ENCODE measurements at regions not wholly inside any gene's neighbourhood (a gene's known extent, or its start where the extent isn't known, plus 50 kb on each side); places are given as distances from the start of the nearest gene placed in this dataset.

DNA sequence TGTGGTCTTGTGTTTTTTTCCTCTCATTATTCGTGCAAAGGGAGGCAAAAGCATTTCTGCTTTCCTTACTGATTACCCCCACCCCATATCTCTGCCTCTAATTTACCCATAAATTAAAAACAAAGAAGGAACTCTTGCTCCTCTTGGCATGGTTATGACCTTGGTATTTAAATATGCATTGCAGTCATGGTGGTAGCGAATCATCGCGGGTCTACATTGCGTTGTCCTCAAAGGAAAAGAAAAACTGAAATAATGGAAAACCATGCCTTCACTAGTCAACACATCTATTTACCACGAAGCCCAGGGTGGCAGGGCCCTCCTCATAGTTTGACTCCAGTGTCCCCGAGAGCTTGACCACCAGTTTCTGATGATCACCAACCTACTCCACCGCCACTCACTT, 126.7 kb upstream of the PARP11 start:
- Histone ChIP-seq H3K36me3 (ENCODE audit: control insufficient read depth, insufficient read depth, low read length) (no peaks in the 10 kb centered on the region), H3K4me3 (ENCODE audit: low read depth, low read length) (no peak overlapping the region), H3K27me3 (ENCODE audit: control insufficient read depth, insufficient read depth, low read length) (peaks cover 6% of the 10 kb centered on the region)
- no peak for DNase-seq (ENCODE audit: low read depth)
- TF ChIP-seq, protein P1, sequence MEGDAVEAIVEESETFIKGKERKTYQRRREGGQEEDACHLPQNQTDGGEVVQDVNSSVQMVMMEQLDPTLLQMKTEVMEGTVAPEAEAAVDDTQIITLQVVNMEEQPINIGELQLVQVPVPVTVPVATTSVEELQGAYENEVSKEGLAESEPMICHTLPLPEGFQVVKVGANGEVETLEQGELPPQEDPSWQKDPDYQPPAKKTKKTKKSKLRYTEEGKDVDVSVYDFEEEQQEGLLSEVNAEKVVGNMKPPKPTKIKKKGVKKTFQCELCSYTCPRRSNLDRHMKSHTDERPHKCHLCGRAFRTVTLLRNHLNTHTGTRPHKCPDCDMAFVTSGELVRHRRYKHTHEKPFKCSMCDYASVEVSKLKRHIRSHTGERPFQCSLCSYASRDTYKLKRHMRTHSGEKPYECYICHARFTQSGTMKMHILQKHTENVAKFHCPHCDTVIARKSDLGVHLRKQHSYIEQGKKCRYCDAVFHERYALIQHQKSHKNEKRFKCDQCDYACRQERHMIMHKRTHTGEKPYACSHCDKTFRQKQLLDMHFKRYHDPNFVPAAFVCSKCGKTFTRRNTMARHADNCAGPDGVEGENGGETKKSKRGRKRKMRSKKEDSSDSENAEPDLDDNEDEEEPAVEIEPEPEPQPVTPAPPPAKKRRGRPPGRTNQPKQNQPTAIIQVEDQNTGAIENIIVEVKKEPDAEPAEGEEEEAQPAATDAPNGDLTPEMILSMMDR (IDR thresholded peaks at IDR 0.05; ENCODE audit: insufficient read depth, low read depth, low read length) = no peak
- ChIA-PET CTCF (interaction anchor here (1.1 to 17.0 kb wide), 4 partner anchors 15 to 279 kb away, joined by 3 to 392 read pairs (median 7); no protein-coding TSS in a partner anchor), POLR2A (no interaction called here)

DNA sequence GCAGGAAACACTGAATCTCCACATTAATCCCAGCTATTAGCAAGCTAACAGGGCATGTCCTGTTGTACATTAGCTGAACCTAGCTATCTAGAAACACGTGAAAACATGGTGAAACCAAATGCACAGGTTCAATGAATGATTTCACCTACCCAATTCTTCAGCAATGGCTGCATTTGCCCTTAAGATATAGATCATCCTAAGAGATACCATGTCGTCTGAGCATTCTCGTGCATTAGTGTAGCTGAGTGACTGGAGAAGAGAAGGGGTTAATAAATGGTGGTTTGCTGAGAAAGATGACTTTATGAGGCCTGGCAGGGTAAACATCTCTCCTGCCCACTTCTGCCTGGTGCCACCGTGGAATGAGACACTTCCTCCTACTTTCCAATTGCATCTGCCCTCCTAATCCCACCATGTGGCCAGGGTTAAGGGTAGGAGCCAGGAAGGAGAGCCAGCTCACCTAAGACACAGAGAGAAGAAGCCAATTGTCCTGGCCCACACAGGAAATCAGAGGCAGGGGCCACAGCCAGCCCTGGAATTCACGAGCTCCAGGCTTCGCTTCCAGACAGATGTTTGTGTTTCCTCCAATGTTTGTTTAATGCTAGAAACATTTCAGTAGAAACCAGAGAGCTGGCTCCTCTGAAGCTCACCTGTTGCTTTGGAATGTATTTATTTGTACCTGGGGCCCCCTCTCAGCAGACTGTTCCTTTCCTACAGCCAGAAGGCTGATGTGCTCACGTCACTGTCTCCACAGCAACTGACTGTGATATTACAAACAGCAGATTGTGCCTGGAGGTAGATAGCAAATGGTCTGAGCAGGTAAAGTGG, 126.0 kb upstream of the PARP11 start:
- ChIA-PET CTCF (interaction anchor here (1.3 to 17.0 kb wide), 4 partner anchors 11 to 278 kb away, joined by 3 to 392 read pairs (median 11); no protein-coding TSS in a partner anchor), POLR2A (no interaction called here)
- H3K36me3 ChIP-seq (ENCODE audit: control insufficient read depth, insufficient read depth, low read length) = no peaks in the 10 kb centered on the region
- DNase-seq (ENCODE audit: low read depth) = no peak
- H3K27me3 ChIP-seq (ENCODE audit: control insufficient read depth, insufficient read depth, low read length) = peaks cover 6% of the 10 kb centered on the region
- TF ChIP-seq, protein P1 (IDR thresholded peaks at IDR 0.05; ENCODE audit: insufficient read depth, low read depth, low read length) = no peak
- H3K4me3 ChIP-seq (ENCODE audit: low read depth, low read length) = no peak overlapping the region

DNA sequence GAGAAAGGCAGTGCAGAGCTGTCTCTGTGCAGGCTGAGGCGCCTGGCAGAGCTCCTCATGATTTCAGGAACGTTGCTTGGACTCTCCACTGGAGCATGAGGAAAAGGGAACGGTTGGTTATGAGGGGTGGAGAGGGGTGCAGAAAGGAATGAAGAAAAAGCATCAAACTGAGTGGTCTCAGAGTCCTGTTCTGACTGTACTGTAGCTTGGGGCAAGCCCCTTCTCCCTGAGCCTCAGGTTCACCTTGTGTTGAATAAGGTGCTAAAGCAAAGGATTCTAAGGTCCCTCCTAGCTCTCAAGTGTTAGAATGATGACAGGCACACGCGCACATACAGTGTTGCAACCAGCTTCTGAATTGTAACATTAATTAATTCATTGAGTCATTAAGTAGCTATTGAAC, 125.2 kb upstream of the PARP11 start:
- Histone ChIP-seq H3K27me3 (ENCODE audit: control insufficient read depth, insufficient read depth, low read length) (peaks cover 6% of the 10 kb centered on the region), H3K4me3 (ENCODE audit: low read depth, low read length) (no peak overlapping the region), H3K36me3 (ENCODE audit: control insufficient read depth, insufficient read depth, low read length) (no peaks in the 10 kb centered on the region)
- TF ChIP-seq, protein P1 (IDR thresholded peaks at IDR 0.05; ENCODE audit: insufficient read depth, low read depth, low read length) = no peak
- ChIA-PET CTCF (interaction anchor here (0.7 to 17.0 kb wide), 7 partner anchors 8 to 291 kb away, joined by 3 to 392 read pairs (median 4); no protein-coding TSS in a partner anchor), POLR2A (no interaction called here)
- DNase-seq (ENCODE audit: low read depth) = no peak

DNA sequence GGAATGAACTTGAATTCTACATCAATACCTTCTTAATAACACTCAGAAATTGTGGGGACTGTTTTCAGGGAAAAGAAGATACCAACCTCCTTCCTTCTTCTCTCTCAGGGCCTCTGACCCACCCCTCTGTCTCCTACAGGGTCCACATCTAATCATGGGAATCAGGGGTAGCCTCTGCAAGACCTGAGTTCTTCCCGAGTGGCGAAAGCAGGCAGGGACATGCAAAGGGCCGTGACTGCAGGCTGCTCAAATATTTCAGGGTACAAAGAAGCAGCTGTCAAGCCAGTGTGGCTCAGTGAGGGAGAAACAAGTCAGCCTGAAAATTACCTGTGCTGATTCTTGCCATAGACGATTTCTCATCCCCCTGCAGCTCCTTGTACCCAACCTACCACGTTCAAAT, 123.1 kb upstream of the PARP11 start:
- POLR2A ChIA-PET = no interaction called here
- H3K36me3 ChIP-seq (ENCODE audit: control insufficient read depth, insufficient read depth, low read length) = no peaks in the 10 kb centered on the region
- TF ChIP-seq, protein P1 (IDR thresholded peaks at IDR 0.05; ENCODE audit: insufficient read depth, low read depth, low read length) = no peak
- CTCF ChIA-PET = interaction anchor here (0.6 to 17.0 kb wide), 16 partner anchors 10 to 955 kb away, joined by 3 to 392 read pairs (median 4); partner anchors contain the start of gene RAD51AP1
- H3K4me3 ChIP-seq (ENCODE audit: low read depth, low read length) = no peak overlapping the region
- DNase-seq (ENCODE audit: low read depth) = no peak
- peaks cover 6% of the 10 kb centered on the region for H3K27me3 ChIP-seq (ENCODE audit: control insufficient read depth, insufficient read depth, low read length)

DNA sequence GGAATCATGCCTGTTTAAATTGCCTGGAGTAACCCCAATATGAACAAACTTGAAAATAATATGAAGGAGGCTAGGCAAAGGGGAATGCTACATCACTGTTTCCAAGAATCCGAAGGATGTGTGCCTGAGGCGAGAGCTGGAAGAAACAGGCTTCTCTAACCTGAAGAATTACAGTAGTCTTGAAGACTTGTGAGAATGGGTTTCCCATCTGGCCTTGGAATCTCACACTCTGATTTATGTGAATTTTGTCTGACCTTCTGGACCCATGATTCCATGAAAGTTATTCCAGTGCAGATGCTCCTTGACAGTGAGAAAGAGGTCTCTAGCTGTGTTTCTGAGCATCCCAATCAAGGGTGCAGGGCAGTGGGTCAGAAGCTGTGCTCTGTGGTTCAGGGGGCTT, 122.1 kb upstream of the PARP11 start:
- DNase-seq (ENCODE audit: low read depth) = no peak
- no peaks in the 10 kb centered on the region for H3K36me3 ChIP-seq (ENCODE audit: control insufficient read depth, insufficient read depth, low read length)
- no peak overlapping the region for H3K4me3 ChIP-seq (ENCODE audit: low read depth, low read length)
- POLR2A ChIA-PET = no interaction called here
- CTCF ChIA-PET = interaction anchor here (0.6 to 17.0 kb wide), 5 partner anchors 40 to 707 kb away, joined by 3 to 392 read pairs (median 7); no protein-coding TSS in a partner anchor
- TF ChIP-seq, protein P1 (IDR thresholded peaks at IDR 0.05; ENCODE audit: insufficient read depth, low read depth, low read length) = no peak
- H3K27me3 ChIP-seq (ENCODE audit: control insufficient read depth, insufficient read depth, low read length) = peaks cover 5% of the 10 kb centered on the region
